NCI-H82 (cell line): ENCODE measurements at regions not wholly inside any gene's neighbourhood (a gene's known extent, or its start where the extent isn't known, plus 50 kb on each side); places are given as distances from the start of the nearest gene placed in this dataset.

Experiments used
- DNase-seq: peaks from one replicate; lab custom pipeline; 2025; lab: John Stamatoyannopoulos, UW

DNA sequence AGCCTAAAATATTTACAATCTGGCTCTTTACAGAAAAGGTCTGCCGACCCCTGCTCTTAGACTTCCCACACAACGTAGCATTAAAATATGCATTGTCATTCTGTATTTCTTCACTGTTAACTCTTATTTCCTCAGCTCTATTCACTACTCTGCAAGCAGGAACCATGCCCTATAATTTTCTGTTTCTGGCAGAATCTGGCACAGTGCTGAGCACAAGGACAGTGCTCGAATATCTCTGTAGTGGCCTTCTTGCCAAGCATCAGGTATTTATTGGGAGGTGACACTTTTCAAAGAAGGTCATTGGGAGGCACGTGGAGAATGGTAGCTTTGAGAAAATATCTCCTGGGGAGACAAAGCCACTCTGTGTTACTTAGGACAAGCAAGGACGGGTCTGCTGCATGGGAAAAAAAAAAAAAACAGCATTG is 77.9 kb downstream of the PSMG1 start:
- DNase-seq = no peak

DNA sequence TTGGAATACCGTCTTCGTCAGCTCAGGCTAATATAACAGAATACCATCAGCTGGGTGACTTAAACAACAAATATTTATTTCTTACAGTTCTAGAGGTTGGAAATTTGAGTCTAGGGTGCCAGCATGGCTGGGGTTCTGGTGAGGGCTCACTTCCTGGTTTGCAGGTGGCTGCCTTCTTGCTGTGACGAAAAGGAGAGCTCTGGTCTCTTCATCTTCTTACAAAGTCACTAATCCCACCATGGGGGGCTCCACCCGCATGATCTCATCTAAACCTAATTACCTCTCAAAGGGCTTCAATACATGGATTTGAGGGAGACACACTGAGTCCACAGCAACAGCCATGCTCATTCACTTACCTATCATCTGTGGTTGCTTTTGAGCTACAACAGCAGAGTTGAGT is 78.3 kb downstream of the PSMG1 start:
- DNase-seq = no peak

- no peak for DNase-seq
Measured at GRCh38 chr21:39103689-39104088, 79.6 kb downstream of the PSMG1 start.

GRCh38 chr21:39099859-39100258 is 83.4 kb downstream of the PSMG1 start:
- DNase-seq = no peak

DNA sequence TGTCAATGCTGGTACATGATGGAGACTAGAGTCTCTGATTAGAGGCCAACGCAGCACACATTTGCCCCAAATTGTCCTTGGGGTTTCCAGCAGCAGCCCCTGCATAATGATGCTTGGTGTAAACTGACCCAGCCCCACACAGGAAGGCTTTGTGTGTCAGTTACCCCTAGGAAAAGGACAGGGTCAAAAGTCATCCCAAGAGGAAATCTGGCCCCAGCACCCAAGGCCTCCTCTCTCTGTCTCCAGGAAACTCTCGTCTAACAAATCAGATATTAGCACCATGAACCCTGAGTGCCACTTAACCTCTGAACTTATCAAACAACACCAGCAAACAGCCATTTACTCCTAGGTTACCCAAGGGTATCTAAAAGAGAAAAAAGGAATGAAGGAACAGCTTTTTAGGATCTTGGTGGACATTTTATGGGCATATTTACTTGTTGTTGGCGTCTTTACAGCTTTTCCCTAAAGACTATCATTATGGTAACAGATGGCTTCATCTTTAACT is 84.5 kb downstream of the PSMG1 start:
- DNase-seq = peak; percentile 8

DNA sequence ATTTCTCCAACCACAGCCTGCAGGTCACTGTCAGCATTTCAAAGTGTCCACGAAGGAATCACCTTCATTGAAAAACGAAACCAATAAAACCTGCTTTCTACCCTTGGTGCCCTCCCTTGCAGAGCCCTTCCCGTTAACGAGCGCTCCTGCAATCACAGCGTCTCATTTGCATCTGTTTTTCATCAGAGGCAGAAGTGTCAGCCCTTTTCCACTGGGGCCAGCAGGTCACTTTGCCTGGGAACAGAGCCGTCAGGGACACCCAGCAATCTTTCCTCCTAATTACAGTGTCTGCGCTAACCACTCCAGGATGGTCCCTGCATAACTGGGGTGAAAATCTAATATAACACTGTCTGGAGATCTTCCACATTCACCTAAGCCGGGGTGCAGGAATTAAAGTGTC is 85.3 kb downstream of the PSMG1 start:
- no peak for DNase-seq

DNA sequence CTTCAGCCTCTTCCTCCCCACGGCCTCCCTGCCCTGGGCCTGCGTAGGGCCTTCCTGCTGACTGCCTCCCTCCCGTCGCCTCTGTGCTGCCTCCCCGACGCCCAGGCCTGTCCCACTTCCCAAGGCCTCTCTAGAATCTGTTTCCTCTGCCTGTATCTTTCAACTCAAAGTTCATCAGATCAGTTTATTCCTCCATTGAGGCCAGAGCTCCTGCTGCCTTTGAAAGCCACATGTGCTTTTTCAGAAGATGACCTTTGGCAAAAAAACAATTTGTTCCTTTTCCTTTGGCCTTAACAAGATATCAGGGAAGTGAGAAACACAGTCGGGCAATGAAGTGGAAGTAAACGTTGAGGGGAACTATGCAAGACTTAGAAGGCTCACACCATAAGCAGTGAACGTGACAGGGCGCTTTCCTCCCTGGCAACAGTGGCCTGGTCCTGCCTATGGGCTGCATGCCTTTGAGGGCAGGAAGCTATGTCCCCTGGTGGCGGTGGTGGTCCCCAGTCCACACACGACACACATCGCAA is 85.9 kb downstream of the PSMG1 start:
- DNase-seq = no peak

GRCh38 chr21:39096754-39097153 is 86.5 kb downstream of the PSMG1 start:
- DNase-seq = no peak

GRCh38 chr21:39095681-39096080 is 87.6 kb downstream of the PSMG1 start:
- no peak for DNase-seq

- DNase-seq = peak; percentile 50
Measured at GRCh38 chr21:39094847-39095579, 88.2 kb downstream of the PSMG1 start.

GRCh38 chr21:39094087-39094780 is 89.0 kb downstream of the PSMG1 start:
- DNase-seq = no peak

GRCh38 chr21:39093526-39093925 is 89.7 kb downstream of the PSMG1 start:
- no peak for DNase-seq

DNA sequence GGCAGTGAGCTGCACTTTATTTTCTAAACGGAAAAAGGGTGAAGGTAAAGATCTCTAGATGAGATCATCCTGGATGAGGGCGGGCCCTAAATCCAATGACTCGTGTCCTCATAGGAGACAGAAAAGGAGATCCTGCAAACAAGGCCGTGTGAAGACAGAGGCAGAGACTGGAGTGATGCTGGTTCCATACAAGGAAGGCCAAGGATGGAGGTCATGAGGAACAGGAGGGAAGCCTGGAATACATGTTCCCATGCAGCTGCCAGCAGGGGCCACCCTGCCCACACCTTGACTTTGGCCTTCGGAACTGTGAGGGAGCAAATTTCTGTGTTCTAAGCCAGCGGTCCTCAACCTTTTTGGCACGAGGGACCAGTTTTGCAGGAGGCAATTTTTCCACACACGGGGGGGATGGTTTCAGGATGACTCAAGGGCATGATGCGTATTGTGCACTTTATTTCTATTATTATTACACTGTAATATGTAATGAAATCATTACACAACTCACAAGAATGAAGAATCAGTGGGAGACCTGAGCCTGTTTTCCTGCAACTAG is 94.3 kb downstream of the PSMG1 start:
- DNase-seq = no peak

- no peak for DNase-seq
Measured at GRCh38 chr21:39088031-39088370, 95.2 kb downstream of the PSMG1 start.

- DNase-seq = peak; percentile 37
Measured at GRCh38 chr21:39087238-39088030, 95.8 kb downstream of the PSMG1 start.

DNA sequence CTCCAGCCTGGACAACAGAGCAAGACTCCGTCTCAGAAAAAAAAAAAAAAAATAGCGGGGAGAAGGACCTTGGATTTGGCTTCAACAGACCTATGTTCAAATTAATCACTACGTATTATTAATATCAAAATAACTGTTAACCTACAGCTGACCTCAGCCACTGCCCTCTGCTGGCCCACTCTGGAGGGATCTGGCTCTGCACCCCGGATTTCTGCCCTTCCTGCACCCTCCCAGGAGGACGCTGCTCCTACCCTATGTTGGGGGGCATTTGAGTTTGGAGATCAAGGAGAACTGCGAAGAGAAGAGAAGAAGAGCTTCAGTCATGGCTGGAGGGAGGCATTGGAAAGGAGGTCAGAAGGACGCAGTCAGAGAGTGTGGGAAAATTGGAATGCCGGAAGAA is 96.7 kb downstream of the PSMG1 start:
- no peak for DNase-seq

- no peak for DNase-seq
Measured at GRCh38 chr21:39085843-39086405, 97.3 kb downstream of the PSMG1 start.

GRCh38 chr21:39084979-39085729 is 98.1 kb downstream of the PSMG1 start:
- no peak for DNase-seq

GRCh38 chr21:39084073-39084472 is 99.2 kb downstream of the PSMG1 start:
- no peak for DNase-seq

- no peak for DNase-seq
Measured at GRCh38 chr21:39083377-39084008, 99.8 kb downstream of the PSMG1 start.
